ENCODE measurements at regions not wholly inside any gene's neighbourhood (a gene's known extent, or its start where the extent isn't known, plus 50 kb on each side); places are given as distances from the start of the nearest gene placed in this dataset.

DNA sequence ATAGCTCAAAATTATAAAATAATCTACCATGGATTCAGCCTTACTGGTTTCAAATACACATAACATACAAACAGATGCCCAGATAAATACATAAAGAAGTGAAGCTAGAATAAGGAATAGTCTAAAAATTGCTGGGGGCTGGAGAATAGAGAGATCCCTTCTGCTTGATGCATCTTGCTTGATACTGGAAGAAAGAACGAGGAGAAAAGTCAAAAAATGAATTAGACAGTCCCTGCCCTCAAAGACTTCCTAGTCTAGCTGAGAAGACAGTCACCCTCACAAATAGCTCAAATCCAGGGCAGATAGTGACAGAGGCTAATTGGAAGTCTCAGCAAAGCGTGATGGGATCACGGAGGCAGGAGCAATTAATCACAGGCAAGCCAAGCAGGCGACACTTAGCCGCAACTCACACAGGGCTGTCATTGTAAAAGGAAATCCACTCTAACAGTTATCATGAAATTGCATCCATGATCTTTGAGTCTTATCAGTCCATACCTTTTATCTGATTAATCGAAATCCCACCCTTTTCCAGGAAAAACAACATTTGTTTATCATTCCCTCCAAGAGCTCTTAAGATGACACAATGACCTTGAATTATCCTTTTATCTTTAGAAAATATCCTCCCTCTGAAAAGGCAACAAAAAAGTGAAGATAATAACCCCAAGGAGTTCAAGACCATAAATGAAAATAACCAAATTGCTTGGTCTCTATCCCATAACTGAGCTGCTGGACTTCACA, 59.7 kb upstream of the TIAM1 start:
- TF ChIP-seq, protein P1, sequence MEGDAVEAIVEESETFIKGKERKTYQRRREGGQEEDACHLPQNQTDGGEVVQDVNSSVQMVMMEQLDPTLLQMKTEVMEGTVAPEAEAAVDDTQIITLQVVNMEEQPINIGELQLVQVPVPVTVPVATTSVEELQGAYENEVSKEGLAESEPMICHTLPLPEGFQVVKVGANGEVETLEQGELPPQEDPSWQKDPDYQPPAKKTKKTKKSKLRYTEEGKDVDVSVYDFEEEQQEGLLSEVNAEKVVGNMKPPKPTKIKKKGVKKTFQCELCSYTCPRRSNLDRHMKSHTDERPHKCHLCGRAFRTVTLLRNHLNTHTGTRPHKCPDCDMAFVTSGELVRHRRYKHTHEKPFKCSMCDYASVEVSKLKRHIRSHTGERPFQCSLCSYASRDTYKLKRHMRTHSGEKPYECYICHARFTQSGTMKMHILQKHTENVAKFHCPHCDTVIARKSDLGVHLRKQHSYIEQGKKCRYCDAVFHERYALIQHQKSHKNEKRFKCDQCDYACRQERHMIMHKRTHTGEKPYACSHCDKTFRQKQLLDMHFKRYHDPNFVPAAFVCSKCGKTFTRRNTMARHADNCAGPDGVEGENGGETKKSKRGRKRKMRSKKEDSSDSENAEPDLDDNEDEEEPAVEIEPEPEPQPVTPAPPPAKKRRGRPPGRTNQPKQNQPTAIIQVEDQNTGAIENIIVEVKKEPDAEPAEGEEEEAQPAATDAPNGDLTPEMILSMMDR (IDR thresholded peaks at IDR 0.05; ENCODE audit: poor library complexity, severe bottlenecking) = no peak
- TF ChIP-seq, protein P2, sequence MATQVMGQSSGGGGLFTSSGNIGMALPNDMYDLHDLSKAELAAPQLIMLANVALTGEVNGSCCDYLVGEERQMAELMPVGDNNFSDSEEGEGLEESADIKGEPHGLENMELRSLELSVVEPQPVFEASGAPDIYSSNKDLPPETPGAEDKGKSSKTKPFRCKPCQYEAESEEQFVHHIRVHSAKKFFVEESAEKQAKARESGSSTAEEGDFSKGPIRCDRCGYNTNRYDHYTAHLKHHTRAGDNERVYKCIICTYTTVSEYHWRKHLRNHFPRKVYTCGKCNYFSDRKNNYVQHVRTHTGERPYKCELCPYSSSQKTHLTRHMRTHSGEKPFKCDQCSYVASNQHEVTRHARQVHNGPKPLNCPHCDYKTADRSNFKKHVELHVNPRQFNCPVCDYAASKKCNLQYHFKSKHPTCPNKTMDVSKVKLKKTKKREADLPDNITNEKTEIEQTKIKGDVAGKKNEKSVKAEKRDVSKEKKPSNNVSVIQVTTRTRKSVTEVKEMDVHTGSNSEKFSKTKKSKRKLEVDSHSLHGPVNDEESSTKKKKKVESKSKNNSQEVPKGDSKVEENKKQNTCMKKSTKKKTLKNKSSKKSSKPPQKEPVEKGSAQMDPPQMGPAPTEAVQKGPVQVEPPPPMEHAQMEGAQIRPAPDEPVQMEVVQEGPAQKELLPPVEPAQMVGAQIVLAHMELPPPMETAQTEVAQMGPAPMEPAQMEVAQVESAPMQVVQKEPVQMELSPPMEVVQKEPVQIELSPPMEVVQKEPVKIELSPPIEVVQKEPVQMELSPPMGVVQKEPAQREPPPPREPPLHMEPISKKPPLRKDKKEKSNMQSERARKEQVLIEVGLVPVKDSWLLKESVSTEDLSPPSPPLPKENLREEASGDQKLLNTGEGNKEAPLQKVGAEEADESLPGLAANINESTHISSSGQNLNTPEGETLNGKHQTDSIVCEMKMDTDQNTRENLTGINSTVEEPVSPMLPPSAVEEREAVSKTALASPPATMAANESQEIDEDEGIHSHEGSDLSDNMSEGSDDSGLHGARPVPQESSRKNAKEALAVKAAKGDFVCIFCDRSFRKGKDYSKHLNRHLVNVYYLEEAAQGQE (IDR thresholded peaks at IDR 0.05; ENCODE audit: borderline replicate concordance) = no peak

Measured in neural cell (in vitro differentiated cells).